GM18499 (cell line): ENCODE measurements at regions not wholly inside any gene's neighbourhood (a gene's known extent, or its start where the extent isn't known, plus 50 kb on each side); places are given as distances from the start of the nearest gene placed in this dataset.
"Not testable (repeated sequence)": the region's sequence is repeated elsewhere in the genome, so short reads cannot be mapped to it uniquely, and the experiment has no call there.

Experiments used
- ATAC-seq: cut with Tn5 transposase; IDR thresholded peaks from one replicate; pipeline ENCODE4 v1.9.1; 2021; ENCODE audit warnings: moderate number of reproducible peaks; ENCODE audit not compliant: insufficient read depth, unreplicated experiment

DNA sequence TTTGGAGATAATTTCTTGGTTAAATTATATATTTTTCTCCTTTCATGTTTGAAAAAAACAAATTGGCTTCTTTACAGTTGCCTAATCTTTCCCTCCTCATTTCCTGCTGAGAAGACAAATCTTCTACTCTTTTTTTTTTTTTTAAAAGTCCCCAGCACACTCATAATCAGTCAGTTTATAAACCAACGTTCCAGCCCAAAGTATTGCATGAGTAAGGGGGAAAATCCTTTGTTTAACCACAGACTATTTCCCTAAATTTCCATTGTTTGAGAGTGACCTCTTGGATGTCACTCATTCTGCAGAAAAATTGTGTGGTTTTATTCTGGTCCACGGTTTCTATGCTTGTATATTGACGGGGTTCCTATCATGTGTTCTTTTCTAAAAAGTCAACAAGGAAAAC lies 55.1 kb upstream of the TLR4 start:
- ATAC-seq: no peak

DNA sequence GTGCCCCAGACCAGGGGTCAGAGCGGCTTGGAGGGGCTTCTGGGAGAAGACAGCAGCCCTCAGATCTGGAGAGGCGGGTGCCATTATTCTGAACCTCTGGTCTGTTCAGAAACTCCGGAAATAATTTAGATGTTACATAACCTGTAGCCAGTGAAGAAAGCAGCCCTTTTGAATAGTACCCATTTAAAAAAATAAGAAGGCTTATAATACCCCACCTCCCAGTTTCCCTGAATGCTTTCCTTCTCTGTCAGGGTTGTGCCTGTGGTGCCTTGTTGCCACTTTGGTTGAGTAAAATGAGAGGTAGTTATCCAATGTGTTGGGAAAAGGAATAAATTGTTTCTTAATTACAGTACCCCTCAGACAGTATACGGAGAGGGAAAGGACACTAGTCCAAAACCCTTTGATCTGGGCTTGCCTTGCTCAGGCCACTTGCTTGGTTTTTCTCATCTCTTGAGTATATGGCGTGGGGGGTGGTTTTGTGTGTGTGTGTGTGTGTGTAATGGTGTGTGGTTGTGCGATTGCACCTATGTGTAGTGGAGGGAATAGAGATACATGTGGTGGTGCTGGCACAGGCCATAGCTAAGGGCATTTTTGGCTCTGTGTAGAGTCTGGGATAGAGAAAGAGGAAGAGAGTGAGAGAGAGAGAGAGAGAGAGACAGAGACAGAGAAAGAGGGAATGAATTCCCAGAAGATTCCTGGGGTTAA lies 59.1 kb upstream of the TLR4 start:
- no peak for ATAC-seq

DNA sequence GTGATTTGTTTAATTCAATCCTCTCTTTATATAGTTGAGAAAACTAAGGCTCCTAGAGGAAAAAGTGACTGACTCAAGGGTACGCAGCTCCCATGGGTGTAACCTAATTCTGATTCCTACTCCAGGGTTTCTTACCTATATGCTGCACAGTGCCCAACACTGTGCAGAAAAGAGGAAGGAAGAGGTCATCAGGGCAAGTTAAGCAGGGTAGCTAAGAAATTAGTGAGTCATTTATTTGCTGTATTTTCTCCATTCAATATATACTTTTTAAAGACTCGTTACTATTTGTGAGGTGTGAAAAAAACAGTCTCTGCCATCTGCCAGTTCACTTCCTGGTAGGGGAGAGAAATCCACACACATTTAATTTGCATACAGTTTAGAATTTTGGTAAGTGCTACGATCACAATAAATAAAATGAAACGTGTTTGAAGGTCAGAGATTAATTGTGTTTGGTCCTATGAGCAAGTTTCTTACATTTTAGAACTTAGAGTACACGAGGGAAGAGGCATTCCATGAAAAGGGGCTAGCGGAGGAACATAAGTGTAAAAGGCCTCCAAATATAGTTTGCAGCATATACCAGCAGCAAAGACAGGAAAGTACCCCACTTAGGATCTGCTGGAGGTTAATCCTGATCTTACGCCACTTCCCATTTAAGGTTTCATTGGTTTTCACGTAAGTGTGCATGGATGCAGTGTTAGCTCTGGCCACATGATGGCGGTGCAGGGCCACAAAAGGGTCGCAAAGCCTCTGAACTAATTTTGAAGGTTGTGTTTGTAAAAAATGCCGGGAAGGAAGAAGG lies 59.9 kb upstream of the TLR4 start:
- peak; percentile 71 for ATAC-seq

DNA sequence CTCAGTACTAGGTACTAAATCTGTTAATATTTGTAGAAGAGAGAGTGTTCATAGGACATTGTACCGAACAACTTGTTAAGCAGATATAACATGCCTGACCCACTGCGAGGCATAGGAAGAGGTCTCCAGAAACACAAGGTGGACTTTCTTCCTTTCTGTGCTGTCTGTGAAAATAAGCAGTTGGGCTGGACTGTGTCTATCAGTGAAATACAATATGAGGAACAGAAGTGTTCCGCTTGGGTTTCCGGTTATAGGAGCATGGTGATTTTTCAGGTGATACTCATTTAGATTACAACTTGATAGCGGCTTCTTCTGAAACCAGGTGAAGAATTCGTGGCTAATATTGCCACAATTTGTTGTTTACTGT lies 60.9 kb upstream of the TLR4 start:
- no peak for ATAC-seq

DNA sequence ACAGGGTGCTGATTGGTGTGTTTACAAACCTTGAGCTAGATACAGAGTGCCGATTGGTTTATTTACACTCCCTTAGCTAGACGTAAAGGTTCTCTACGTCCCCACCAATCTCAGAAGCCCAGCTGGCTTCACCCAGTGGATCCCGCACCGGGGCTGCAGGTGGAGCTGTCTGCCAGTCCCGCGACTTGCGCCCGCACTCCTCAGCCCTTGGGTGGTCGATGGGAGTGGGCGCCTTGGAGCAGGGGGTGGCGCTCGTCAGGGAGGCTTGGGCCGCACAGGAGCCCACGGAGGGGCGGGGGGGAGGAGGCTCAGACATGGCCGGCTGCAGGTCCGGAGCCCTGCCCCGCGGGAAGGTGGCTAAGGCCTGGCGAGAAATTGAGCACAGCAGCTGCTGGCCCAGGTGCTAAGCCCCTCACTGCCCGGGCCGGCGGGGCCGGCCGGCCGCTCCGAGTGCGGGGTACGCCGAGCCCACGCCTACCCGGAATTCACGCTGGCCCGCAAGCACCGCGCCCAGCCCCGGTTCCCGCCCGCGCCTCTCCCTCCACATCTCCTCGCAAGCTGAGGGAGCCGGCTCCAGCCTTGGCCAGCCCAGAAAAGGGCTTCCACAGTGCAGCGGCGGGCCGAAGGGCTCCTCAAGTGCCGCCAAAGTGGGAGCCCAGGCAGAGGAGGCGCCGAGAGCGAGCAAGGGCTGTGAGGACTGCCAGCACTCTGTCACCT lies 61.5 kb upstream of the TLR4 start:
- not testable (repeated sequence) for ATAC-seq

DNA sequence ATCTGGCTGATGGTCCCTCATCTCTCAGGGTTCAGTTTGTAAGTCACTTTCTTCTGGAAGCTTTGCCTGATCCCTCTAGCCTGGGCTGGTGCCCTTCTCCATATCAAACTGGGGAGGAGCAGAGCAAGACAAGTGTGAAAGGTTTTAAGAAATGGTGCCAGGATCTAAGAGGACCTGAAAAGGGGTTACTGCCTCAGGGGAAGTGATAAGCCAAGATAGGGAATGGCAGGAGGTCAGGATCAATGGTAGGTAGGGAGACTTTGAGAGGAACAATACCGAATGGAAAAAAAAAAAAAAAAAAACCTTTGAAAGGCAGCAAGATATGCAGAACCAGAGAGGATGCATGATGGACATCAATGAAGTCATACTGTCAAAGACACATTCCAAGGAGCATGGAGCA lies 67.5 kb upstream of the TLR4 start:
- no peak for ATAC-seq

DNA sequence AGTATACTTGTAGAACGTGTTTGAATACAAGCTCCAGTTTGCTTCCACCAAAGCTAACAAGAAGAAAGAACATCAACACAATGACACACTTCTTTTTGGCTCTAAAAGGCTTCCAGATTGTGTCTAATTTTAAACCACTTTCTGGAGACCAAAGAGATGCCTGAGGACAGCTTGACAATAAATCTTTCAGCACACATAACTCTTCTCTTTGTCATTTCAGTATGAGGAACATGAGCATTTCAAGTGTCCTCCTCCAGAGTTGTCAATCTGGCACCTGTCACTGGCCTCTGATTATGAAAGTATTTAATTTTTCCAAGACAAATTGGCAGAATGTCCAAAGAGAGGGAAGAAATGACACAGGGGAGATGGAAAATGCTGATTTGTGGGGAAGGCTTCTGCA lies 79.0 kb upstream of the TLR4 start:
- ATAC-seq: no peak

DNA sequence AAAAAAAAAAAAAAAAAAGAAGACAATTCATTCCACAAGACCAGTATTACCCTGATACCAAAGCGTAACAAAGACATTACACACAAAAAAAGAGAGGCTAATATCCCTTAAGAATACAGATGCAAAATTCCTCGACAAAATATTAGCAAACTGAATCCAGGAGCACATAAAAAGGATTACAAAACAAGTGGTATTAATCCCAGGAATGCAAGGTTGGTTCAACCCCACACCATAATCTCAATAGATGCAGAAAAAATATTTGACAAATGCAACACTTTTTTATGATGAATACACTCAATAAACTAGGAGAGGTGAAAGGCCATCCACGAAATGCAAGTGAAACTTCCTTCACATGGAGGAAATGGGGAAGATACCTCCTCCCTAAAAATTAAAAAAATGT lies 80.1 kb upstream of the TLR4 start:
- ATAC-seq: no peak

DNA sequence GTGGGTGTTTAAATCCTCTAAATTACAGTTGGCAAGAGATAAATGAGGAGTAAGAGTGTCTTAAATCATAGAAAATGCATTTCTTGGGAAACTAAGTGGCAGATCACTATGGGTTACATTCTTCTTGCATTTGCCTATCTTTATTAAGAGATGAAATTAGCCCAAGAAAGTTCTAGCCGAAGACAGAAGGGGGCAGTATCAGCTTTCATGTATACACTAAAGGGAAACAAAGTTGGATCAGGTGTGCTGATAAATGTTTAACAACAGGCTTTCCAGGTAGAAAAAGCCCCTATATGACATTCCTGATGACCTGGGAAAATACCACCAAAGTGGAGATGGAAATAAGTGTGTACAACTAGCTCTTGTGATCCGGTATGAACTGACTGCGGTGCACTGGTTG lies 81.9 kb upstream of the TLR4 start:
- no peak for ATAC-seq

DNA sequence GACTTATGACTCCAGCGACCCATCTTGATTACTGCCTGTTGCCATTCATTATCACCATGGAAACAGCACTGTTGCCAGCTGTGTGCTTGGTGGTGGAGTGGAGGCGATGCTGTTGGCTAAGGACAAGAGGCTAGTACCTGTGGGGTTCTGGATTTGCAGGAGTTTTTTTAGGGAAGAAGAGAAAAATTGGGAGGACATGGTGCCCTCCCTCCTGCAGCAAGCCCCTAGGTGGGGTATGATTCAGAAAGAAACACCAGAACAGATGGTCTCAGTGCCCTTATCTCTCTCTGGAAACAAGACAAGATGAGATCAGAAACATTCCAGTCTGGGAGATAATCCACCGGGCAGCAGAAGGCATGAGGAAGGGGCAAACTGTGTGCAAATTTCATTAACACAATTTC lies 87.8 kb upstream of the TLR4 start:
- ATAC-seq: no peak

DNA sequence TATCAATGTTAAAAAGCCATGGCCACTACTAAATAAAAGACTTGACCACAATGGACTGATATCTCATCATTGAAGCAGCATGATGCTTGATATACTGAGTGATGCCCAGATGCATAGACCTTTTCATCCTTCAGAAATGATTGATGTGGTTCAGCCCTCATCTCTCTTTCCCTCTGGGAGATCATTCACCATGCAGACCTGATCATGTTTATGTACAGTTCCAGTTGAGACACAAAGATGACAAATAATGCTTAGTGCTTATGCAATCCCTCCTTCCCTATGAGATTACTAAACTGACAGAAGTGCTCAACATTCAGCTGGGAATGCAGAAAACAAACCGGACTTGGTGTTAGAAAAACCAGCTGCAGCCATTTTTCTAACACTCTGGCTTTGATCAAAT lies 91.9 kb upstream of the TLR4 start:
- no peak for ATAC-seq

DNA sequence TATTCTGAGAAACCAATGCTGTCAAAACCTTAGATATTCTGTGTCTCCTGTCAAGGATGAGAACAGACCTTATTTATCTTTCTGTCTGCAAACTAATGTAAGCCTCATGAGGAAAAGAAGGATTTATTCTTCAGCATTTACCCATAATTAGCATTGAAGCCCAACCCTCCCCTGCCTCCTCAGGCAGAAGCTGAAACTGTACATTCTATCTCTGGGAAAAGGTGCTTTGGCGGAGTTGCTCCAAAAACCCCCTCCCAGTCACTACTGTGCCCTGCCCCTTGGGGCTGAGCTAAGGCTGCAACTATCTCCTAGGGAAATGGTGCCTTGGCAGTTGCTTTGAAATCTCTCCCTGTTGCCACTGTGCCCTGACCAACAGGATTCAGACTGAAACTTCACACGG lies 106.2 kb upstream of the TLR4 start:
- ATAC-seq: no peak

DNA sequence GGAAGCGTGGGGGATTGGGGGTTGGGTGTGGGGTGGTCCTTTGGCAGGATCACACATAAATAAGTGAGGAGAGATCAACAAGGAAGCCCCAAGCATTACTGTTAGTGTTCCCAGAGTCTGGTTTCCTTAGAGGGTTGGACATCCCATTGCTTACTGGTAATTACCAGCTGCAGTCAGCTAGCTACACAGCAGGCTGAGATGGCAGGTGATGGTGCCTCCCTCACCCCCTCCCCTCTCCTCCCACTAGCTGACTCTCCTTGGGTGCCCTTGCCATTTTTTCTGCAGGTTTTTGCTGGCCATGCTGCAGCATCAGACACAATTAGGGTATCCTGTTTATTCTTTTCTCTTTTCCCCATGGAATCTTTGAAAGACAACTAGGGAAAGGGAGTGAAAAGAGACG lies 107.5 kb upstream of the TLR4 start:
- ATAC-seq: no peak

DNA sequence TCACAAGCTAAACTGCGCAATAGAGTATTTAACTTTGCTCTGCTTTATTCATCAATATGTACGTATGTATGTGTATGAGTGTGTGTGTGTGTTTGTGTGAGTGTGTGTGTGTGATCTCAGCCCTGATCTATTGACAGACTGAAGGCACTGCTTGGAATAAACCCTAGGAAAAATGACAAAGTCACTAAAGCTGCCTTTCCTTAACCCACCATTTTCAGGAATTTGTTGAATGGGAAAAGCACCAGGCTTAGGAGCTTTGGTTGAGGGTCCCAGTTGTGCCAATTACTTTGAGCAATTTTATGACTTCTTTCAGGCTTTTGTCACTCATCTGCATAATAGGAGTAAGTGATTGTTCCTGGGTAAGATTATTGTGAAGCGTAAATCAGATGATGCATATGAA lies 108.6 kb upstream of the TLR4 start:
- no peak for ATAC-seq

DNA sequence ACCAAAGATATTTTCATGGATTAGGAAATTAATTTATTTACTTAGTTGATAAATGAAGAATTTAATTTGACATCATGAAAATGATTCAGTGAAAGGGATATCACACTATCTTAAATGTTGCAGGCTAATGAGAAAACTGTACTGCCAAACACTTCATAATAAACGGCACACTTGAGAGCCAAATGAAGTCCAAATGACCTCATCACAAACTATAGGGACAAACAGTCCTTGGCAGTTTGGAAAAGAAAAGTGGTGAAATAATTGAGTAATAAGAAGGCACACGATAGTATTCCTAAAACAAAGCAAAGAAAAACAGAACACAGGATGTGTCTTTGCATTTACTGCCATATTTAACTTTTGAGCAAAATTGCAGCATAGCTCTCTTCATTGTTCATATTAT lies 116.9 kb upstream of the TLR4 start:
- no peak for ATAC-seq

DNA sequence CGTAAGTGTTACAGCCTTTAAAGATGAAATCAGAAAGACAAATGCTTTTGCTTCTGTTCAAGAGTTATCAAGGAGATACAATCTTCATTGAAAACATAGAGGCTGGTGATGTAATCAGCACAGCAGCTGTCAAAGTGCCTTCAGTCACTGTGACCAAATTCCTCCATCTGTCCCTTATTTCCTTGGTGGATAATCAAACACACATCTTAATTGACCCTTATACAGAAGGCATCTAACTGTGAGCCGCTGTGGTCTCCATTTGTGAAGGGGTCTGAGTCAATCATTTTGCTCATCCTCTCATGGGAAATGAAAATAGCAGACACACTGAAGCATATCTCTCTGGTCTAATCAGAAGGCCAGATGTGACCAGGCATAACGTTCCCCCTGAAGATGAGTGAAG lies 130.1 kb upstream of the TLR4 start:
- no peak for ATAC-seq

DNA sequence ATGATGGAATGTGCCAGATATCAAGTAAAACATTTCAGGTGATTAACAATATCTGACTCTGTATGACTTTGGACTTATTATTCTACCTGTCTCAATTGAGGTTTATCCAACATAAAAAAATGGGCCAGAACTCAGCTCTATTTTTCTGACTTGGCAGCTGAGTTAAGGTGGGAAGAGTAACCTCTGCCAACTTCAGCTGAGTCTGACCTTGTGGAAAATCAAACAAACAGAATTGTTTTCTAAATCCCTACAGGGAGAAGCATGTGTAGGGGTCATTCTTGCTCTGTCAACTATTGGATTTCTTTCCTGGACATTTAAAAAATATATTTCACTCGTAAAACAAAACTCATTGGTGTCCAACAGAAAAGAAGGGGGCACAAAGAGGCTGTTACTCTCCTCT lies 139.4 kb upstream of the TLR4 start:
- ATAC-seq: no peak

DNA sequence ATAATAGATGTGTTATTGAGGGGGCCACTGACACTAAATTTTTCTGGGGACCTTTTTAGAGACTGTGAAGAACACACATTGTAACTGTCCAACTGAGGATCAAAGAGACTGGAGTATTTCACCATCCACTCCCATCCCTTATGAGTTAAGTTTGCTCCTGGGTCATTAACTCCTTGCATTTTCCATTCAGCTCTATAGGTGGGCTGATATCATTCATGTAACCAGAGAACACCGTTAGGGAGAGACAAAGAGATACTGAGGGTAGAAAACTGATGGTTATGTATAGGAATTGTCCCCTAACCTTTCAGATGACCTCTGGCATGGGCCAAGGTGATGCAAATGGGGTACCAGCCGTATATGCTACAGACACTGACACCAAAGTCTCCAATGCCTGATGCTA lies 142.4 kb upstream of the TLR4 start:
- ATAC-seq: no peak

DNA sequence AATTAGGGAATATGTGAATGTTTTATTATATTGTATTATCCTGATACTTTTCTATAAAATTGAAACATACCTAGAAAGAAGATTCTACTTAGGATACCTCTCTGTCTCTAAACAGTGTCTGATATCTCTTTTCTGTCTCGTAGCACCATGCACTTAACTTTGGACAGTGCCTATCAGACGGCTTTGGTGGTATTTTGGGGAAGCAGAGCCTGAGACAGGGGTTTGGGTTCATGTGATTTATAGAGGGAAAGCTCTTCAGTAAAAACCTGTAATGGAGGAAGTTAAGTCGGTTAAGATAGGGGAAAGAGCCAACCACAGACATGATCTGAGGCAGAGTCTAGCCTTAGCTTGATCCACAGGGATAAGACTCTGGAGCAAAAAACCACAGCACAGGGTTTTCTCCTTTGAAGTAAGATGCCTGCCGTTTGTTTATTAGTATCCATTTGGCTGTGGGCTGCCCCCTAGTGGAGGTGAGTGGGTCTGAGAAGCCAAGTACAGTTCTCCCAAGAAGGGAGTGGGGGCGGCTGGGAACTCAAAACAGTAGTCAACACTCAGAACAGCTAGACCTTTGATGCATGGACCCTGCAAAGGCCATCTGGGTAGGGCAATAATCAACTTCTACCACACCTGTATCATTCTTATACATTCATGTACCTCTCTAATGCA lies 141.2 kb upstream of the ASTN2 start:
- no peak for ATAC-seq

DNA sequence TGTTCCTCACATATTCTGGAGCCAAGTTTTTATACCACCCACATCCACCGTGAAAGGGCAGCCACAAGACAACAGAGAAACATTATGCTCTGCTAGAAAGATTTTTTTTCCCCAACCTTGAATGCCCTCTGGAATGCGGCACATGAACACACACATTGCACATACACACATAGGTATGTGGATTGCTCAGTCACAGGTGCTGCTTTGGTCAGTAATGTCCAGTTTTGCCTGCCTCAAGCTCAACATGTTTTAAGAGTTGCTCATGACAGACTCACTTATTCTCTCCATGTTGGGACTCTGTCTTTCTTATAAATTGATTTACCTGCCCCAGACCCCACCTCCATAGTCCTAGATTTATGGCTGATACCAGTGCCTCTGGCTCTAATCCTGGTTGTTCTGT lies 138.0 kb upstream of the ASTN2 start:
- no peak for ATAC-seq

DNA sequence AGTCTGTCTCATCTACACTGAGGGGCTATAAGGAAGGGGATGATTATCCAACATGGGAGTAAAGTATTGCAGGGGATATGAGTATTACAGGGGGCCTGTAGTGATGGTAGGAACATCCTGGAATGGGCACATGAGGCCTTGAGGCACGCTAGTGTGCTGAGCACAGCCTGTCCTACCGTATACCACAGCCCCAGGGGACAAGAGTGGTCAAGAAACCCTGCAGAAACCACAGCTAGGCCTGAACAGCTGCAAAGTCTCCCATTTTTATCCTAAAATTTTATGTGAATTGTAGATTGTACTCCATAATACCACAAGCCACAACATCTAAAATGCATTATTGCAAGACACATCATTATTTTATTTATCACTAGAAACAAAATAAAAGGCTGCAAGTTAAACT lies 136.3 kb upstream of the ASTN2 start:
- no peak for ATAC-seq
